Anterior cingulate cortex (tissue), 58 donors: ENCODE measurements at regions not wholly inside any gene's neighbourhood (a gene's known extent, or its start where the extent isn't known, plus 50 kb on each side); places are given as distances from the start of the nearest gene placed in this dataset.
"Not testable (repeated sequence)": the region's sequence is repeated elsewhere in the genome, so short reads cannot be mapped to it uniquely, and the experiment has no call there.

Source experiments
- DNase-seq, 58 donors: peaks; one replicate each; lab custom pipeline; 2025; lab: John Stamatoyannopoulos, UW

- no peak for DNase-seq
These were observed 549.5 kb upstream of the OLFM3 start for GRCh38 chr1:102546251-102546650.

GRCh38 chr1:102535829-102536505 lies 539.2 kb upstream of the OLFM3 start:
- no peak for DNase-seq

GRCh38 chr1:102531036-102531435 lies 534.3 kb upstream of the OLFM3 start:
- no peak for DNase-seq

GRCh38 chr1:102529446-102529845 lies 532.7 kb upstream of the OLFM3 start:
- no peak for DNase-seq

GRCh38 chr1:102500758-102501157 lies 504.0 kb upstream of the OLFM3 start:
- peak in 4 of 58 donors; percentile 1 to 11 (median 2) for DNase-seq

GRCh38 chr1:102498929-102499328 lies 502.2 kb upstream of the OLFM3 start:
- DNase-seq, result no peak

- not testable (repeated sequence) for DNase-seq
These were observed 501.1 kb upstream of the OLFM3 start for GRCh38 chr1:102497810-102498209.

GRCh38 chr1:102472520-102472919 lies 475.8 kb upstream of the OLFM3 start:
- peak in 1 of 58 donors; percentile 3 for DNase-seq

- DNase-seq, result no peak
These were observed 474.0 kb upstream of the OLFM3 start for GRCh38 chr1:102470767-102471166.

GRCh38 chr1:102466487-102466886 lies 469.8 kb upstream of the OLFM3 start:
- DNase-seq, result no peak

GRCh38 chr1:102463328-102463727 lies 466.6 kb upstream of the OLFM3 start:
- no peak for DNase-seq

- DNase-seq, result not testable (repeated sequence)
These were observed 445.6 kb upstream of the OLFM3 start for GRCh38 chr1:102442317-102442716.

- DNase-seq, result no peak
These were observed 438.8 kb upstream of the OLFM3 start for GRCh38 chr1:102435483-102435882.

- peak in 6 of 58 donors; percentile 1 to 17 (median 4) for DNase-seq
These were observed 437.7 kb upstream of the OLFM3 start for GRCh38 chr1:102434421-102434820.

GRCh38 chr1:102431253-102431652 lies 434.5 kb upstream of the OLFM3 start:
- DNase-seq, result no peak

- DNase-seq, result peak in 1 of 58 donors; percentile 2
These were observed 423.3 kb upstream of the OLFM3 start for GRCh38 chr1:102420034-102420433.
